H1 (cell line): ENCODE measurements at regions not wholly inside any gene's neighbourhood (a gene's known extent, or its start where the extent isn't known, plus 50 kb on each side); places are given as distances from the start of the nearest gene placed in this dataset.

ENCODE experiments used
- CBX5 ChIP-seq: fragments of 300-800, 300-1000 bp; sonication (generic); IDR thresholded peaks from 2 replicates; pipeline ENCODE4 v1.7.1; 2016; ENCODE audit warnings: antibody characterized with exemption, low read length, low read depth
- EP300 ChIP-seq, 2 experiments: IDR thresholded peaks; 1 replicate in 1 of 2; 2 replicates in 1 of 2; pipeline ENCODE4 v1.6.1; 2011 to 2012; ENCODE audit warnings: low read depth in 2 of 2, low read length in 2 of 2, mild to moderate bottlenecking in 2 of 2, borderline replicate concordance in 1 of 2, inconsistent platforms in 1 of 2, moderate library complexity in 1 of 2
- MAFK ChIP-seq: IDR thresholded peaks from 2 replicates; pipeline ENCODE4 v1.6.1; 2012; ENCODE audit warnings: low read depth, mild to moderate bottlenecking, improper control_type of control experiment, low read length
- PHF8 ChIP-seq: fragments of 200-600 bp; sonication (generic); conservative IDR thresholded peaks from 2 replicates; pipeline ENCODE4 v1.7.1; 2012; ENCODE audit warnings: low read depth, mild to moderate bottlenecking, inconsistent platforms, low read length, moderate library complexity
- SIN3A ChIP-seq, 2 experiments: IDR thresholded peaks in 1 of 2; conservative IDR thresholded peaks in 1 of 2; 2 replicates each; pipeline ENCODE4 v1.6.1; 2011 to 2012; ENCODE audit warnings: low read length in 2 of 2, improper control_type of control experiment in 1 of 2, low read depth in 1 of 2, mild to moderate bottlenecking in 1 of 2
- ZNF274 ChIP-seq: IDR thresholded peaks from 2 replicates; pipeline ENCODE4 v1.7.0; 2012; ENCODE audit warnings: low read length, borderline replicate concordance; ENCODE audit errors: extremely low read depth

- TF ChIP-seq SIN3A (conservative IDR thresholded peaks at IDR 0.05 in 1 of 2, IDR thresholded peaks at IDR 0.05 in 1 of 2; ENCODE audit: low read depth in 1 of 2, low read length in 2 of 2) (no peak), PHF8 (no peak), MAFK (no peak), ZNF274 (no peak), CBX5 (no peak), EP300 (IDR thresholded peaks at IDR 0.05; ENCODE audit: borderline replicate concordance in 1 of 2, low read depth in 2 of 2, low read length in 2 of 2) (no peak)
Observed at GRCh38 chr2:217444509-217444908, 558.3 kb downstream of the TNS1 start (continued).
